B cell (primary cell): ENCODE measurements at regions not wholly inside any gene's neighbourhood (a gene's known extent, or its start where the extent isn't known, plus 50 kb on each side); places are given as distances from the start of the nearest gene placed in this dataset.

Experiments
- EZH2 ChIP-seq: IDR thresholded peaks from 2 replicates; pipeline ENCODE4 v1.6.1; 2012; ENCODE audit warnings: borderline replicate concordance, low read depth, mild to moderate bottlenecking, moderate library complexity, low read length; ENCODE audit not compliant: insufficient read depth, poor library complexity, severe bottlenecking
- TF ChIP-seq, protein P1 (sequence below): fragments of 200-600 bp; IDR thresholded peaks from one replicate; pipeline ENCODE4 v1.8.0; 2022; ENCODE audit warnings: antibody characterized with exemption, mild to moderate bottlenecking

DNA sequence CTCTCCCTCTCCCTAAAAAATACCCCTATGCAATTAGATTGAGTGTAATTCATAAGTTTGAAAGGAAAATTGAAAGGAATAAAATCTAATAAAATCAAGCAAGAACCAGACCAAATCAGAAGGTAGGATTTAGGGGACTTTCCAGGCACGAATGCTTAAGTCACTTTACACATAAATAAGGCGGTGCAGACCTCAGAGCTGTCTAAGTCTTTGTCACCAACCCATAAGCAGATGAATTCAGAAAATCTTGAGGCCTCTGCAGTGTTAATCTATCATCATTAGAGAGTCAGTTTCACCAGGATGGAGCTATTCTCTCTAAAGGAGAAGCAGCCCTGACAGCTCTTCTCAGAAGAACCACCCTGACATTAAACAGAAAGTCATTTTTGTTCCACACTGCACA, 819.1 kb upstream of the AMELY start:
- TF ChIP-seq, protein P1, sequence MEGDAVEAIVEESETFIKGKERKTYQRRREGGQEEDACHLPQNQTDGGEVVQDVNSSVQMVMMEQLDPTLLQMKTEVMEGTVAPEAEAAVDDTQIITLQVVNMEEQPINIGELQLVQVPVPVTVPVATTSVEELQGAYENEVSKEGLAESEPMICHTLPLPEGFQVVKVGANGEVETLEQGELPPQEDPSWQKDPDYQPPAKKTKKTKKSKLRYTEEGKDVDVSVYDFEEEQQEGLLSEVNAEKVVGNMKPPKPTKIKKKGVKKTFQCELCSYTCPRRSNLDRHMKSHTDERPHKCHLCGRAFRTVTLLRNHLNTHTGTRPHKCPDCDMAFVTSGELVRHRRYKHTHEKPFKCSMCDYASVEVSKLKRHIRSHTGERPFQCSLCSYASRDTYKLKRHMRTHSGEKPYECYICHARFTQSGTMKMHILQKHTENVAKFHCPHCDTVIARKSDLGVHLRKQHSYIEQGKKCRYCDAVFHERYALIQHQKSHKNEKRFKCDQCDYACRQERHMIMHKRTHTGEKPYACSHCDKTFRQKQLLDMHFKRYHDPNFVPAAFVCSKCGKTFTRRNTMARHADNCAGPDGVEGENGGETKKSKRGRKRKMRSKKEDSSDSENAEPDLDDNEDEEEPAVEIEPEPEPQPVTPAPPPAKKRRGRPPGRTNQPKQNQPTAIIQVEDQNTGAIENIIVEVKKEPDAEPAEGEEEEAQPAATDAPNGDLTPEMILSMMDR, result no peak
- no peak for TF ChIP-seq EZH2
